B cell (primary cell): ENCODE measurements at regions not wholly inside any gene's neighbourhood (a gene's known extent, or its start where the extent isn't known, plus 50 kb on each side); places are given as distances from the start of the nearest gene placed in this dataset.

Experiments used
- CTCF ChIP-seq: fragments of 200-600 bp; IDR thresholded peaks from one replicate; pipeline ENCODE4 v1.8.0; 2022; ENCODE audit warnings: antibody characterized with exemption, mild to moderate bottlenecking
- EZH2 ChIP-seq: IDR thresholded peaks from 2 replicates; pipeline ENCODE4 v1.6.1; 2012; ENCODE audit warnings: borderline replicate concordance, low read depth, mild to moderate bottlenecking, moderate library complexity, low read length; ENCODE audit not compliant: insufficient read depth, poor library complexity, severe bottlenecking

GRCh38 chr6:121791396-121792315, 356.2 kb downstream of the GJA1 start:
- TF ChIP-seq CTCF (no peak), EZH2 (no peak)
